Epithelial cell of proximal tubule (primary cell): ENCODE measurements at regions not wholly inside any gene's neighbourhood (a gene's known extent, or its start where the extent isn't known, plus 50 kb on each side); places are given as distances from the start of the nearest gene placed in this dataset.

Experiments used
- DNase-seq: peaks from one replicate; pipeline ENCODE4 v3.0.0-alpha.2; 2011; ENCODE audit warnings: low read depth
- H3K4me3 ChIP-seq: 2 replicates; pipeline ENCODE4 v1.5.1; 2011; ENCODE audit warnings: low read depth, mild to moderate bottlenecking, low read length
- CTCF ChIP-seq: conservative IDR thresholded peaks from 2 replicates; pipeline ENCODE4 v1.5.1; 2012; ENCODE audit warnings: low read depth, mild to moderate bottlenecking, low read length

GRCh38 chr17:77744066-77744988 lies 214.2 kb upstream of the TNRC6C start:
- H3K4me3 ChIP-seq, result no peak overlapping the region
- DNase-seq, result no peak
- TF ChIP-seq CTCF, result no peak

- TF ChIP-seq CTCF, result no peak
Observed at GRCh38 chr17:77745702-77746101, 212.8 kb upstream of the TNRC6C start.

GRCh38 chr17:77746393-77746792 lies 212.1 kb upstream of the TNRC6C start:
- no peak for DNase-seq

More at GRCh38 chr17:77745702-77746101, 212.8 kb upstream of the TNRC6C start:
- H3K4me3 ChIP-seq, result no peak overlapping the region
- no peak for DNase-seq

GRCh38 chr17:77746896-77747554 lies 211.5 kb upstream of the TNRC6C start:
- TF ChIP-seq CTCF, result no peak
- DNase-seq, result no peak
- no peak overlapping the region for H3K4me3 ChIP-seq

More at GRCh38 chr17:77746393-77746792, 212.1 kb upstream of the TNRC6C start:
- no peak for TF ChIP-seq CTCF
- no peak overlapping the region for H3K4me3 ChIP-seq

- TF ChIP-seq CTCF, result no peak
- no peak for DNase-seq
- H3K4me3 ChIP-seq, result no peak overlapping the region
Observed at GRCh38 chr17:77748436-77748835, 210.1 kb upstream of the TNRC6C start.

GRCh38 chr17:77749321-77749751 lies 209.2 kb upstream of the TNRC6C start:
- no peak for TF ChIP-seq CTCF

More at GRCh38 chr17:77749321-77749751, 209.2 kb upstream of the TNRC6C start:
- DNase-seq, result no peak
- no peak overlapping the region for H3K4me3 ChIP-seq
